ENCODE measurements at regions not wholly inside any gene's neighbourhood (a gene's known extent, or its start where the extent isn't known, plus 50 kb on each side); places are given as distances from the start of the nearest gene placed in this dataset.

DNA sequence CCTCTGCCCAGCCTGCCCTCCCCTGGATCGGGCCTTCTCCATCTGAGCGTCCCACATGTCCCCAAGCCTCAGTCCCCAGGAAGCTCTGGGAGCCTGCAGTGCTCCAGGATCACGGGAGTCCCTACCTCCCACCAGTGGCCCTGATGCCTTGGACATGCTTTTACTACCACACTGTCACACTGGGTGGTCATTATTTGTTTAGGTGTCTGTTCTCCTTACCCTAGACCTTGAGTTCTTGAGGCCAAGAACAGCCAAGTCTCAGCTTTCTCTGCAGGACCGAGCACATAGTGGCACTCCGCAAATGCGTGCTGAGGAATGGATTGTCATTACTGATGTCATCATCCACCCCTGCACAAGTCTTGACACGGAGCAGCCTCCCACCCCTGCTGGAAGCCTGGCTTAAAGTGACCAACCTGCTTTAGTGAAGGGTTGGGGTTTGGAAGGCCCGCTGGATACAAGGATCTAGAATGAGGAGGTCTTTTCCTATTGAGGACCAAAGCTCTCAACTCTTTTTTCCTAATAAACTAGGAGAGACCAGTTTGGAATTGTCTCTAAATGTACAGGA, 132.9 kb upstream of the CRHR1 start:
- Histone ChIP-seq H3K27ac (ENCODE audit: low read length) (no peak overlapping the region), H3K27me3 (ENCODE audit: control insufficient read depth in 1 of 2, insufficient read depth in 2 of 2, low read length in 2 of 2) (peaks cover 5 to 7% of the 10 kb centered on the region in 2 donors), H3K4me1 (ENCODE audit: control insufficient read depth, insufficient read depth, low read length) (no peaks in the 10 kb centered on the region), H3K36me3 (ENCODE audit: control insufficient read depth in 2 of 2, insufficient read depth in 2 of 2, low read length in 2 of 2) (no peaks in the 10 kb centered on the region), H3K4me3 (ENCODE audit: low read length in 2 of 2) (no peak overlapping the region), H3K9ac (ENCODE audit: low read length in 2 of 2) (no peak overlapping the region), H3K9me3 (ENCODE audit: control insufficient read depth in 2 of 2, low read length in 2 of 2) (no peaks in the 10 kb centered on the region)

DNA sequence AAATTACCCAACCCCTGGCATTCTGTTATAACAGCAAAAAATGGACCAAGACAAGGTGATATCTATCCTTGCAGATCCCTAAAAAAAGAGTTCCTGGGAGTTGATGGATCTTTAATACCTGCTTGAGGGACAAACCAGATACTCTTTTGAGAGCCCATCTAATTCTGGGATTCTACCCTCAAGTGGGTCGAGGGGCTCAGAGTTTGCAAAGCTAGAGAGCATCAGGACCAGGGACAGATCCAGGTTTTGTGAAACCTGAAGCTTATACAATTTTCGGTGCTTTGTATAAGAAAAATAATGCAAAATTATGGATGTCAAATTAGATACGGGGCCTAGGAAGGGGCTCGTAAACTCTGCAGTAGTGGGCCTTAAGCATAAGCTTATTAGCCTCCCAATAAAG, 130.5 kb upstream of the CRHR1 start:
- Histone ChIP-seq H3K9me3 (ENCODE audit: control insufficient read depth in 2 of 2, low read length in 2 of 2) (no peaks in the 10 kb centered on the region), H3K36me3 (ENCODE audit: control insufficient read depth in 2 of 2, insufficient read depth in 2 of 2, low read length in 2 of 2) (no peaks in the 10 kb centered on the region), H3K27me3 (ENCODE audit: control insufficient read depth in 1 of 2, insufficient read depth in 2 of 2, low read length in 2 of 2) (peaks cover 5 to 13% of the 10 kb centered on the region in 2 donors), H3K9ac (ENCODE audit: low read length in 2 of 2) (no peak overlapping the region), H3K4me3 (ENCODE audit: low read length in 2 of 2) (no peak overlapping the region), H3K27ac (ENCODE audit: low read length) (no peak overlapping the region), H3K4me1 (ENCODE audit: control insufficient read depth, insufficient read depth, low read length) (no peaks in the 10 kb centered on the region)

DNA sequence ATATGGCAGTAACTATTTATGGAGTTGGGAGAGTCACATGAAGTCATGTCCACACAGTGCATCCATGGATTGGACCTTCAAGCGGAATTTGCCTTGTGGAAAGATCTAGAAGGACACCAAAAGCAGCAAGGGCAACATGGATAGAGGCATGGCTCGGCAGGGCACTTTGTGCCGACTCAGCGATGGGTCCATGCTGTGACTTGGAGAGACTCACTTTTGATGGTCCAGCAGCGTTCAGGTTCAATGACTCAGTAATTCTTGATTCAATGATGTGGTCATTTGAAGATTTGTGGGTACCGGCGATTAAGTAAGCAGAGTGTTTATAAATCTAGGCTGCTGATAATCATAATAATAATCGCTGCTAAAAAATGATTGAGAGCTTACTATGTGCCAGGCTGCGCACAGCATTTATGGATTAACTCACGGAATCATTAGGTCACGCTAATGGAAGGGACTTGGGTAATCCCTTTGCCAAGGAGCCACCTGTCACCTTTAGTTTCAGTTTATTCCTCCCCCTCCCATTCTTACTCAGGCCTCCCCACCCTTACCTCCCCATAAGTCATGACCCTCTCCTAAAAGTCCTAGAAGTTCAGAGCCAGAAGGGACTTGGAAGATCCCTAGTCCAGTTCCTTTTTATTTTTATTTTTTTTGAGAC, 127.5 kb upstream of the CRHR1 start:
- H3K36me3 ChIP-seq (ENCODE audit: control insufficient read depth in 2 of 2, insufficient read depth in 2 of 2, low read length in 2 of 2): no peaks in the 10 kb centered on the region
- H3K9me3 ChIP-seq (ENCODE audit: control insufficient read depth in 2 of 2, low read length in 2 of 2): no peaks in the 10 kb centered on the region
- H3K27me3 ChIP-seq (ENCODE audit: control insufficient read depth in 1 of 2, insufficient read depth in 2 of 2, low read length in 2 of 2): peaks cover 5 to 15% of the 10 kb centered on the region in 2 donors
- H3K4me3 ChIP-seq (ENCODE audit: low read length in 2 of 2): no peak overlapping the region
- no peaks in the 10 kb centered on the region for H3K4me1 ChIP-seq (ENCODE audit: control insufficient read depth, insufficient read depth, low read length)
- H3K9ac ChIP-seq (ENCODE audit: low read length in 2 of 2): no peak overlapping the region
- H3K27ac ChIP-seq (ENCODE audit: low read length): no peak overlapping the region

DNA sequence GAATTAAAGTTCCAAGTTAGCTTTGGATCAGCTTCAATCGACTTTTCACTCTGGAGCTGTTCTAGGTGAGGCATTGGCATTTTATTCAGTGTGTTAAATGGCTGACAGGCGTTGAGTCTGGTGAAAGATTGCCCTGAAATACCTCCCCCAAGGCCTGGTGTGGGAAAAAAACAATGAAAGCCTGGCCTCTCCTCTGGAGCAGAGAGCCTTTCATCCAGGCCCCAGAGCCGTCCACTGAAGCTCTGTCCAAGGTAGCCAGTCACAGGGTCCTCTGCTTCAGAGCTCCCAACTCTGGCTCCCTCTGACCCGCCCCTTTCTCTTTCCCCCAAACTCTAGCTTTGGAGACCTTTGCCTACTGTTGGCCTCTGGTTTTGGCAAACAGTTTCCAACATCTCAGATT, 123.6 kb upstream of the CRHR1 start:
- Histone ChIP-seq H3K4me1 (ENCODE audit: control insufficient read depth, insufficient read depth, low read length) (no peaks in the 10 kb centered on the region), H3K9me3 (ENCODE audit: control insufficient read depth in 2 of 2, low read length in 2 of 2) (no peaks in the 10 kb centered on the region), H3K27me3 (ENCODE audit: control insufficient read depth in 1 of 2, insufficient read depth in 2 of 2, low read length in 2 of 2) (peaks cover 2 to 15% of the 10 kb centered on the region in 2 donors), H3K4me3 (ENCODE audit: low read length in 2 of 2) (no peak overlapping the region), H3K9ac (ENCODE audit: low read length in 2 of 2) (no peak overlapping the region), H3K36me3 (ENCODE audit: control insufficient read depth in 2 of 2, insufficient read depth in 2 of 2, low read length in 2 of 2) (no peaks in the 10 kb centered on the region), H3K27ac (ENCODE audit: low read length) (no peak overlapping the region)

DNA sequence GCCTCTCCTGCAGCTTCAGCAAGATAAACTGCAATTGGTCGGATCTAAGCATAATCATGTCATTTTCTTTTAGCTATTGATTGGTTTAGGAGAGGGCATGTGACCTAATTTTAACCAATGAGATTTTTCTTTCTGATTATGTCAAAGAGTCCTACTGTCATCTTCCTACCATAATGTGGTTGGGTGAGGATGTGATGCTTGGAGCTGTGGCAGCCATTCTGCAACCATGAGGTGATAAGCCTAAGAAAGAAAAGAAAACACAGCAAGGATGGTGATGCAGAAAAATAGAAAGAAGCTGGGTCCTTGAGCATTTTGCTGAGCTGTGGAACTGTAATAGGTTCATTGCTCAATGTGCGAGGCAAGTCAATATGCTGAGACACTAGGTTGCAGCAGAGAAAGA, 121.7 kb upstream of the CRHR1 start:
- Histone ChIP-seq H3K27me3 (ENCODE audit: control insufficient read depth in 1 of 2, insufficient read depth in 2 of 2, low read length in 2 of 2) (peaks cover 7% of the 10 kb centered on the region in 2 donors), H3K36me3 (ENCODE audit: control insufficient read depth in 2 of 2, insufficient read depth in 2 of 2, low read length in 2 of 2) (no peaks in the 10 kb centered on the region), H3K4me1 (ENCODE audit: control insufficient read depth, insufficient read depth, low read length) (no peaks in the 10 kb centered on the region), H3K9ac (ENCODE audit: low read length in 2 of 2) (no peak overlapping the region), H3K9me3 (ENCODE audit: control insufficient read depth in 2 of 2, low read length in 2 of 2) (no peaks in the 10 kb centered on the region), H3K4me3 (ENCODE audit: low read length in 2 of 2) (no peak overlapping the region), H3K27ac (ENCODE audit: low read length) (no peak overlapping the region)

DNA sequence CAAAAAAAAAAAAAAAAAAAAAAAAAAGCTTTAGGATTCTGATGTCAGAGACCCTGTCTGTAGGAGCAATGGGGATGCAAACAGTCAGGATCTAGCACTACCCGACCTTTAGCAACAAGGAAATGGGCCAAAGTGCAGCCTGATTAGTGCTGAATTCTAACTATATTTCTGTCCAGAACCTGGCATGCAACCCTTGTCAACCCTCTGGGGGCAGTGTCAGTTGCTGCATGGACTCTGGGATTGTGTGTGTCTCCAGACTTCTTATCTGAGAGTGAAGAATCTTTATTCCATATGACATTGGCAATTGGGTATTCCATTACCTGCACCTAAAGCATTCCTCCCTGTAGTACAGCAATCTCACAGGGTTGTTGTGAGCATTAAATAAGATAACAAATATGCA, 120.3 kb upstream of the CRHR1 start:
- Histone ChIP-seq H3K27me3 (ENCODE audit: control insufficient read depth in 1 of 2, insufficient read depth in 2 of 2, low read length in 2 of 2) (peaks cover 5 to 8% of the 10 kb centered on the region in 2 donors), H3K9ac (ENCODE audit: low read length in 2 of 2) (no peak overlapping the region), H3K4me3 (ENCODE audit: low read length in 2 of 2) (no peak overlapping the region), H3K36me3 (ENCODE audit: control insufficient read depth in 2 of 2, insufficient read depth in 2 of 2, low read length in 2 of 2) (no peaks in the 10 kb centered on the region), H3K27ac (ENCODE audit: low read length) (no peak overlapping the region), H3K4me1 (ENCODE audit: control insufficient read depth, insufficient read depth, low read length) (no peaks in the 10 kb centered on the region), H3K9me3 (ENCODE audit: control insufficient read depth in 2 of 2, low read length in 2 of 2) (no peaks in the 10 kb centered on the region)

DNA sequence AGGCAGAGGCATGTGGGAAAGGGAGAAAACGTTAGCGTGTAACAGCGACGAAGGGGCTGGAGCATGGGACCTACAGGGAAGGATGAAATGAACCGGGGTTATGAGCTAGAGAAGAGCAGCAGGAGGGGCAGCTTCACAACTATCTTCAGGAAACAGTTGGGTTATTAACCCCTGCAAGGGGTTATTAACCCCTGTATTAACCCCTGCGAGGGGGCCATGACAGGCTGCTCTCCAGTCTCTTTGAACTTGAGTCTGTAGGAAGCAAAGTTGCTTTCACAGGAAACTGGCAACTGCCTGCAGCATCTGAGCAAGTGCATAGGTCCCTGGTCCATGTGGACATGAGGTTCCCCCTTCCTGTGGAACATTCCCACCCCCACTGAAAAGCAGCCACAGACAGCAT, 119.2 kb upstream of the CRHR1 start:
- Histone ChIP-seq H3K9ac (ENCODE audit: low read length in 2 of 2) (no peak overlapping the region), H3K27me3 (ENCODE audit: control insufficient read depth in 1 of 2, insufficient read depth in 2 of 2, low read length in 2 of 2) (peaks cover 5 to 8% of the 10 kb centered on the region in 2 donors), H3K4me3 (ENCODE audit: low read length in 2 of 2) (no peak overlapping the region), H3K9me3 (ENCODE audit: control insufficient read depth in 2 of 2, low read length in 2 of 2) (no peaks in the 10 kb centered on the region), H3K4me1 (ENCODE audit: control insufficient read depth, insufficient read depth, low read length) (no peaks in the 10 kb centered on the region), H3K36me3 (ENCODE audit: control insufficient read depth in 2 of 2, insufficient read depth in 2 of 2, low read length in 2 of 2) (no peaks in the 10 kb centered on the region), H3K27ac (ENCODE audit: low read length) (no peak overlapping the region)

DNA sequence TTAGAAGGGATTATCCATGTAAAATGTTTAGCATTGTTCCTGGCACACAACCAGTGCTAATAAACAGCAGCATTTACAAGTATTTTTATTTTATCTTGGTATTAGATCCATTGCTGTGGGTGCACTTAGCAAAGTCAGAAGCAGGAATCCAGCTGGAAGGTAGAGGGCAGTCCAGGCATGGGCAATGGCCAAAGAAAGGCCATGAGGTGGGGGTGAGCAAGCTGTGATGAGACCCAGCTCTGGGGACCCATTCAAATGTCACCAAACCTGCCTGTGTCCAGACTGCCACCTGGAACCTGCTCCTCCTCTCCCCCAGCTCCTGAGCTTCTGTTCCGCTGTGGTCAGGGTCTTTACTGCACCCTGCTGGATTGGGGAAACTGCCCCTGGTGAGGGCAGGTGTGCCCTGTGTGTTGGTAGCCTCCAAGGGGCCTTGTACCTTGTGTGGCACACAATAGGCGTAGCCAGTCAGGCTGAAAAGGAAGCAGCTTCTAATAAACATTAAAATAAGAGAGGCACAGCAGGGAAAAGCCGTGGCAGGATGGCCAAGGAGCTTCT, 118.0 kb upstream of the CRHR1 start:
- Histone ChIP-seq H3K4me3 (ENCODE audit: low read length in 2 of 2) (no peak overlapping the region), H3K4me1 (ENCODE audit: control insufficient read depth, insufficient read depth, low read length) (no peaks in the 10 kb centered on the region), H3K9ac (ENCODE audit: low read length in 2 of 2) (no peak overlapping the region), H3K9me3 (ENCODE audit: control insufficient read depth in 2 of 2, low read length in 2 of 2) (no peaks in the 10 kb centered on the region), H3K27me3 (ENCODE audit: control insufficient read depth in 1 of 2, insufficient read depth in 2 of 2, low read length in 2 of 2) (peaks cover 3 to 8% of the 10 kb centered on the region in 2 donors), H3K27ac (ENCODE audit: low read length) (no peak overlapping the region), H3K36me3 (ENCODE audit: control insufficient read depth in 2 of 2, insufficient read depth in 2 of 2, low read length in 2 of 2) (no peaks in the 10 kb centered on the region)

DNA sequence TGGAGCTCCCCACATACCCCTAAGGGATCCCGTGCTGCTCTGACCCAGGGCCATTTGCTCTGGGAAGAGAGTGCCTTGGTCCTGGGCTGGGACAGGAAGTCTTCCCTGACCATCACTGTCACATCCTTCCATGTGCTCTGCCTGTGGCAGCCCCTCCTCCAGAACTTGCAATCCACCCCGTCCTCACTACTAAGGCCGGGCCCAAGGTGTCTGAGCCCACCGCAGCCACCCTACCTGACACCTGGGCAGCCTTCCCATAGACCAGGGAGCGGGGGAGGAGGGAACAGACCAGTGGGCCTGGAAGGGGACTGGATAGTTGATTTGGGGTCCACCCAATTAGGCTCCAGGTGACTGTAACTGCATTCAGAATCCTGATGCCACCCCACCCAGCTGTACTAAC, 117.5 kb upstream of the CRHR1 start:
- no peak overlapping the region for H3K27ac ChIP-seq (ENCODE audit: low read length)
- no peaks in the 10 kb centered on the region for H3K4me1 ChIP-seq (ENCODE audit: control insufficient read depth, insufficient read depth, low read length)
- no peak overlapping the region for H3K9ac ChIP-seq (ENCODE audit: low read length in 2 of 2)
- no peaks in the 10 kb centered on the region for H3K36me3 ChIP-seq (ENCODE audit: control insufficient read depth in 2 of 2, insufficient read depth in 2 of 2, low read length in 2 of 2)
- peaks cover 5 to 8% of the 10 kb centered on the region in 2 donors for H3K27me3 ChIP-seq (ENCODE audit: control insufficient read depth in 1 of 2, insufficient read depth in 2 of 2, low read length in 2 of 2)
- H3K4me3 ChIP-seq (ENCODE audit: low read length in 2 of 2): no peak overlapping the region
- no peaks in the 10 kb centered on the region for H3K9me3 ChIP-seq (ENCODE audit: control insufficient read depth in 2 of 2, low read length in 2 of 2)

DNA sequence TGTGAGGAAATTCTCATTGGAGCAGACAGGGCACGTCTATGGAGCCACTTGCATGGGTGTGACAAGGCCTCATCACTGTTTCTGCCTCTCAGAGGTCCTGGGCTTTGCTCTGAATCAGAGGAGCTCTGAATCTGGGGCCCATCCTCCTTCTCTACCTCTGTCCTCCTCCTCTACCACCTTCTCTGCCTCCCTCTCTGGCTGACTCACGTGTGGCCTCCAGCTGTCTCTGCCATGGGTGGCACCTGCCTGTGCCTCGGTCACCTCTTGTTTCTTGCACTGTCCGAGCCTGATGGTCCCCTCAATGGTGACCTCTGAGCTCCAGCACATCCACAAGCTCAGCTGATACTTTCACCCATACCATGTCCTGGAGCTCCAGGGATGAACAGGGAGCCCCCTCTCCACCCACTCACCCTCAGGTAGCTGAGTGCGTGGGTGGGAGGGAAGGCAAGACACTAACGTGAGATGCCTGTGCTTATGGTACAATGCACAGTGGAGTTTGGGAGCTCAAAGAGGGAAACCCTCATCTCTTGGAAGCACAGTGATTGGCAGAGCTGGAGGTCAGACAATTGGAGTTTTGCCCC, 116.4 kb upstream of the CRHR1 start:
- no peaks in the 10 kb centered on the region for H3K4me1 ChIP-seq (ENCODE audit: control insufficient read depth, insufficient read depth, low read length)
- H3K27ac ChIP-seq (ENCODE audit: low read length): no peak overlapping the region
- H3K9ac ChIP-seq (ENCODE audit: low read length in 2 of 2): no peak overlapping the region
- no peaks in the 10 kb centered on the region for H3K36me3 ChIP-seq (ENCODE audit: control insufficient read depth in 2 of 2, insufficient read depth in 2 of 2, low read length in 2 of 2)
- H3K27me3 ChIP-seq (ENCODE audit: control insufficient read depth in 1 of 2, insufficient read depth in 2 of 2, low read length in 2 of 2): peaks cover 5 to 6% of the 10 kb centered on the region in 2 donors
- H3K9me3 ChIP-seq (ENCODE audit: control insufficient read depth in 2 of 2, low read length in 2 of 2): no peaks in the 10 kb centered on the region
- no peak overlapping the region for H3K4me3 ChIP-seq (ENCODE audit: low read length in 2 of 2)

DNA sequence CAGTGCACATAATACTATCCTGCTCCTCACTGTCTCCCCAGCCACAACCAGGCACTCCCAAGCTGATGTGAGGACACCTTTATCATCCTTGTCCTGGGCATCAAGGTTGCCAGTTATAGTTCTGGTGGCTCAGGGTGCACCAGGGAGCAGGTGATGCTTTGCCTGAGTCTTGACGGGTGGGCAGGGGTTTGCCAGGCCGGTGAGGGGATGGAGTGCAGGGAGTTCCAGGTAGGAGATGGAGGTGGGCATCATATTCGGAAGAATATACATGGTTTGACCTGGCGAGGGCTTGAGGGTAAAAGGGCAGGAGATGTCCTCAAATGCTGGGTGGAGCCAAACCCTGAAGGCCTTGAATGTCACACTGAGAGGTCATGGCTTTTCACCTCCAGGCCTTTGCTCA, 115.8 kb upstream of the CRHR1 start:
- Histone ChIP-seq H3K36me3 (ENCODE audit: control insufficient read depth in 2 of 2, insufficient read depth in 2 of 2, low read length in 2 of 2) (no peaks in the 10 kb centered on the region), H3K9ac (ENCODE audit: low read length in 2 of 2) (no peak overlapping the region), H3K4me3 (ENCODE audit: low read length in 2 of 2) (no peak overlapping the region), H3K4me1 (ENCODE audit: control insufficient read depth, insufficient read depth, low read length) (no peaks in the 10 kb centered on the region), H3K9me3 (ENCODE audit: control insufficient read depth in 2 of 2, low read length in 2 of 2) (no peaks in the 10 kb centered on the region), H3K27me3 (ENCODE audit: control insufficient read depth in 1 of 2, insufficient read depth in 2 of 2, low read length in 2 of 2) (peaks cover 5 to 6% of the 10 kb centered on the region in 2 donors), H3K27ac (ENCODE audit: low read length) (no peak overlapping the region)
